K562 (cell line): ENCODE measurements at regions not wholly inside any gene's neighbourhood (a gene's known extent, or its start where the extent isn't known, plus 50 kb on each side); places are given as distances from the start of the nearest gene placed in this dataset.

Experiments
- ATAC-seq: fragments of 200-7000 bp; cut with Tn5 transposase; 3 replicates; pipeline ENCODE4 v1.9.1; 2020; ENCODE audit warnings: moderate library complexity
- BruUV-seq: library from RNA; stranded (reverse); fragments of 400-500 nt; replicated peaks from 2 replicates; lab custom pipeline; 2021; lab: Mats Ljungman, UMichigan
- CTCF ChIA-PET: fragments of 300-600 bp; formaldehyde crosslinking; extraction: SDS; loops from one replicate; lab custom pipeline; 2021; ENCODE audit warnings: low intra/inter-chr PET ratio; lab: Yijun Ruan, JAX
- POLR2A ChIA-PET: fragments of 300-600, 350-650 bp; sonication (Branson Sonifier 250); formaldehyde crosslinking; extraction: SDS; loops from one replicate; lab custom pipeline; 2021; ENCODE audit warnings: antibody characterized with exemption, inconsistent platforms; lab: Yijun Ruan, JAX
- DNase-seq, 4 experiments: peaks; one replicate each; pipeline versions ENCODE4 v3.0.0 to v3.0.0-alpha.2; 2011 to 2018; ENCODE audit warnings: low spot score in 3 of 4, mixed read lengths in 3 of 4; ENCODE audit errors: extremely low read depth in 1 of 4
- FAIRE-seq: peaks from 2 replicates; lab custom pipeline; 2011; peaks lifted over from hg19 to GRCh38; lab: Jason Lieb, UNC
- H2AFZ ChIP-seq: 2 replicates; pipeline ENCODE4 v1.6.0; 2011; ENCODE audit warnings: low read depth, low read length, control low read depth, inconsistent platforms
- H3K27ac ChIP-seq: fragments of 200-600 bp; 3 replicates; pipeline ENCODE4 v1.8.0; 2011; ENCODE audit warnings: low read depth, mild to moderate bottlenecking, control low read depth, inconsistent platforms, low read length, moderate library complexity, mixed read lengths; ENCODE audit errors: extremely low read depth
- H3K27me3 ChIP-seq, 2 experiments: fragments of 300-600 bp in 1 of 2; 2 replicates in 1 of 2; 3 replicates in 1 of 2; pipeline versions ENCODE4 v1.6.0 to v1.8.0; 2011; ENCODE audit warnings: inconsistent platforms in 2 of 2, low read length in 2 of 2, mild to moderate bottlenecking in 1 of 2, mixed read lengths in 1 of 2, moderate library complexity in 1 of 2; ENCODE audit not compliant: control insufficient read depth in 2 of 2, insufficient read depth in 2 of 2
- H3K36me3 ChIP-seq: fragments of 300-600 bp; 3 replicates; pipeline ENCODE4 v1.8.0; 2011; ENCODE audit warnings: mild to moderate bottlenecking, low read length, inconsistent platforms; ENCODE audit not compliant: control insufficient read depth, insufficient read depth
- H3K4me1 ChIP-seq, 2 experiments: fragments of 200-600 bp in 1 of 2; replicated peaks in 1 of 2; 2 replicates in 1 of 2; 3 replicates in 1 of 2; pipeline versions ENCODE4 v1.5.1 to v1.8.0; 2011; ENCODE audit warnings: inconsistent platforms in 2 of 2, low read length in 2 of 2, mild to moderate bottlenecking in 1 of 2, mixed read lengths in 1 of 2, moderate library complexity in 1 of 2; ENCODE audit not compliant: control insufficient read depth in 2 of 2, insufficient read depth in 2 of 2
- H3K4me2 ChIP-seq: 2 replicates; pipeline ENCODE4 v1.6.1; 2011; ENCODE audit warnings: low read length, control low read depth, inconsistent platforms, mixed read lengths; ENCODE audit not compliant: insufficient read depth
- H3K4me3 ChIP-seq: fragments of 200-600 bp; sonication (generic), shearing (Covaris generic); 2 replicates; pipeline ENCODE4 v1.5.1; 2016; ENCODE audit warnings: control low read depth, inconsistent platforms
- H3K79me2 ChIP-seq: fragments of 200-600 bp; 3 replicates; pipeline ENCODE4 v1.8.0; 2011; ENCODE audit warnings: low read length, inconsistent platforms; ENCODE audit not compliant: control insufficient read depth, insufficient read depth
- H3K9ac ChIP-seq, 2 experiments: 2 replicates each; pipeline versions ENCODE4 v1.6.0 to v1.6.1; 2011; ENCODE audit warnings: low read depth in 2 of 2, low read length in 2 of 2, control low read depth in 1 of 2, inconsistent platforms in 1 of 2, mild to moderate bottlenecking in 1 of 2, mixed read lengths in 1 of 2; ENCODE audit not compliant: insufficient read depth in 1 of 2
- H3K9me1 ChIP-seq: one replicate; pipeline ENCODE4 v1.6.0; 2011; ENCODE audit warnings: inconsistent platforms, mild to moderate bottlenecking, low read length, moderate library complexity; ENCODE audit not compliant: control insufficient read depth, insufficient read depth
- H3K9me3 ChIP-seq: replicated peaks from 2 replicates; pipeline ENCODE4 v1.5.1; 2011; ENCODE audit warnings: low read depth, low read length, inconsistent platforms; ENCODE audit not compliant: control insufficient read depth, insufficient read depth
- H4K20me1 ChIP-seq: replicated peaks from 2 replicates; pipeline ENCODE4 v1.6.1; 2011; ENCODE audit warnings: low read length, inconsistent platforms, mixed read lengths; ENCODE audit not compliant: control insufficient read depth, insufficient read depth
- CEBPG ChIP-seq, 3 experiments: fragments of 200-800 bp in 1 of 3; sonication (Bioruptor generic) in 1 of 3; sonication (generic) in 1 of 3; formaldehyde crosslinking in 1 of 3; IDR thresholded peaks in 2 of 3; conservative IDR thresholded peaks in 1 of 3; 2 replicates each; pipeline versions ENCODE4 v1.6.1 to v1.8.0; 2016 to 2022; ENCODE audit warnings: missing compliant biosample characterization in 2 of 3, missing genetic modification characterization in 2 of 3, mild to moderate bottlenecking in 1 of 3, missing genetic modification reagents in 1 of 3
- FIP1L1 ChIP-seq: fragments of 200-400 bp; formaldehyde crosslinking; IDR thresholded peaks from 2 replicates; pipeline ENCODE4 v1.6.1; 2018; ENCODE audit warnings: mild to moderate bottlenecking, low read depth, low read length; ENCODE audit not compliant: poor library complexity, severe bottlenecking
- FOSL1 ChIP-seq: fragments of 200-800 bp; sonication (Bioruptor generic); conservative IDR thresholded peaks from 2 replicates; pipeline ENCODE4 v1.6.1; 2016; ENCODE audit warnings: missing genetic modification characterization, missing compliant biosample characterization
- MXI1 ChIP-seq: IDR thresholded peaks from 2 replicates; pipeline ENCODE4 v1.6.1; 2011; ENCODE audit warnings: low read depth, mild to moderate bottlenecking, improper control_type of control experiment, low read length
- NEUROD1 ChIP-seq: fragments of 150-350 bp; IDR thresholded peaks from 2 replicates; pipeline ENCODE4 v1.6.1; 2014; ENCODE audit warnings: borderline replicate concordance, low read length, low read depth; ENCODE audit not compliant: partially characterized antibody
- ZBTB49 ChIP-seq: sonication (generic); formaldehyde crosslinking; IDR thresholded peaks from 2 replicates; pipeline ENCODE4 v1.8.0; 2022; ENCODE audit warnings: missing genetic modification reagents, mild to moderate bottlenecking, borderline replicate concordance
- ZNF121 ChIP-seq: sonication (generic); formaldehyde crosslinking; conservative IDR thresholded peaks from 2 replicates; pipeline ENCODE4 v1.8.0; 2022; ENCODE audit warnings: missing genetic modification reagents
- ZNF655 ChIP-seq: fragments of 250-450 bp; sonication (Bioruptor Pico); IDR thresholded peaks from 2 replicates; pipeline ENCODE4 v1.5.0; 2021
- ZNF764 ChIP-seq: fragments of 250-450 bp; sonication (Bioruptor Pico); IDR thresholded peaks from 2 replicates; pipeline ENCODE4 v1.4.0; 2020; ENCODE audit warnings: low read depth, mild to moderate bottlenecking, moderate library complexity
- WGBS: fragments of 100-300 bp; shearing (Covaris generic); methylation state at CpG from one replicate; pipeline ENCODE4 v1.1.6; 2016; ENCODE audit warnings: low coverage, mixed read lengths; ENCODE audit not compliant: insufficient coverage; ENCODE audit errors: missing lambda C conversion rate; 5-methylcytosine and 5-hydroxymethylcytosine counted together
- in situ Hi-C: fragments of 300-500 bp; cut with MboI; formaldehyde crosslinking; loops from 4 replicates; pipeline ENCODE4 v1.15.0; 2018; ENCODE audit warnings: inconsistent platforms, mixed read lengths
- intact Hi-C: fragments of 100-400 bp; cut with micrococcal nuclease; formaldehyde crosslinking; loops from 2 replicates; pipeline ENCODE4 v1.14.2; 2022
- TF ChIP-seq, protein P1 (sequence below): fragments of 250-450 bp; sonication (Bioruptor Pico); IDR thresholded peaks from 2 replicates; pipeline ENCODE4 v1.9.0; 2021; ENCODE audit warnings: mild to moderate bottlenecking, inconsistent platforms

DNA sequence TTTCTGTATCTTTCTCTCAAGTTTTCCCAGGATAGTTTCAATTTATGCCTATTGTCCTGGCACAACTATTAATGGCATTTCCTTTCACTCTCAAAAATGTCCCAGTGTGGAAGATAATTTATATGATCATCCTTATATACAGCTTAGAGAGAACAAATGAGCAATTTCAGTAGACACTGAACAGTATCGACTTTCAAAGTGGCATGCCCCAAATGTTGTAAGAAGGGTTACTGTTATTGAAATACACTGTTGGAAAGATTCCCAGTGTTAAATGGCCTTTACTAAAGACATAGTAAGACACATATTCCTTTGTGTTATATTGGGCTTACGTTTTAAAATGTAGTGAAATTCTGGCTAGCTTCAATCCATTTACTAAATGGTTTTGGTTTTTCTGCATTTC is 202.3 kb upstream of the CDKN3 start:
- H3K9me3 ChIP-seq: no peaks in the 10 kb centered on the region
- H3K4me2 ChIP-seq: no peak overlapping the region
- H3K9ac ChIP-seq: no peak overlapping the region
- BruUV-seq: no TSS peak
- no peak overlapping the region for H2AFZ ChIP-seq
- no peaks in the 10 kb centered on the region for H3K79me2 ChIP-seq
- DNase-seq (no peak), FAIRE-seq (no peak), ATAC-seq (no peak)
- H3K36me3 ChIP-seq: no peaks in the 10 kb centered on the region
- WGBS: 0% methylated on average over 2 of the region's 2 CpGs
- CTCF ChIA-PET: no interaction called here
- no peaks in the 10 kb centered on the region for H4K20me1 ChIP-seq
- no peak for TF ChIP-seq ZBTB49
- TF ChIP-seq ZNF121 (CRISPR knock-in tag): no peak
- no peak for TF ChIP-seq FOSL1 (tag)
- H3K9me1 ChIP-seq: no peaks in the 10 kb centered on the region
- no peaks in the 10 kb centered on the region for H3K27me3 ChIP-seq
- POLR2A ChIA-PET: no interaction called here
- no peaks in the 10 kb centered on the region for H3K4me1 ChIP-seq
- H3K27ac ChIP-seq: no peak overlapping the region
- in situ Hi-C loops: no loop called here
- intact Hi-C loops: no loop called here
- no peak overlapping the region for H3K4me3 ChIP-seq

DNA sequence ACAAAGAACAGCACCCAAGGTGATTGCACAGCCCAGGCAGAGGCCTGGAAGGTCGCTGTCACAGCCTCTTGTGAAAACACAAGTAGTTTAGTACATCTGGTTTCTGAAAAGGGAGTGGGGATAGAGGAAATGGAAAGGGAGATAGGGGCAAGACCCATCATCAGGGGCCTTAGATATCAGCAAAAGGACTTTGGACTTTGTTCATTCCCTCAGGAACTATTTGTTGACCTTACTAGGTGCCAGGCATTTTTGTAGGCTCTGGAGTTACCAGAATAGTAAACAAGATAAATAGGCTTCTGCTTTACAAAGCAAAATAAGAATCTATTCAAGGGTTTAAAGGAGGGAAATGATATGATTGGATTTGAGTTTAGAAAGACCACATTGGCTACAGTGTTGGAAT is 199.4 kb upstream of the CDKN3 start:
- POLR2A ChIA-PET: no interaction called here
- TF ChIP-seq, protein P1, sequence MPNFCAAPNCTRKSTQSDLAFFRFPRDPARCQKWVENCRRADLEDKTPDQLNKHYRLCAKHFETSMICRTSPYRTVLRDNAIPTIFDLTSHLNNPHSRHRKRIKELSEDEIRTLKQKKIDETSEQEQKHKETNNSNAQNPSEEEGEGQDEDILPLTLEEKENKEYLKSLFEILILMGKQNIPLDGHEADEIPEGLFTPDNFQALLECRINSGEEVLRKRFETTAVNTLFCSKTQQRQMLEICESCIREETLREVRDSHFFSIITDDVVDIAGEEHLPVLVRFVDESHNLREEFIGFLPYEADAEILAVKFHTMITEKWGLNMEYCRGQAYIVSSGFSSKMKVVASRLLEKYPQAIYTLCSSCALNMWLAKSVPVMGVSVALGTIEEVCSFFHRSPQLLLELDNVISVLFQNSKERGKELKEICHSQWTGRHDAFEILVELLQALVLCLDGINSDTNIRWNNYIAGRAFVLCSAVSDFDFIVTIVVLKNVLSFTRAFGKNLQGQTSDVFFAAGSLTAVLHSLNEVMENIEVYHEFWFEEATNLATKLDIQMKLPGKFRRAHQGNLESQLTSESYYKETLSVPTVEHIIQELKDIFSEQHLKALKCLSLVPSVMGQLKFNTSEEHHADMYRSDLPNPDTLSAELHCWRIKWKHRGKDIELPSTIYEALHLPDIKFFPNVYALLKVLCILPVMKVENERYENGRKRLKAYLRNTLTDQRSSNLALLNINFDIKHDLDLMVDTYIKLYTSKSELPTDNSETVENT: no peak
- TF ChIP-seq FIP1L1 (no peak), ZNF655 (CRISPR knock-in tag) (no peak), ZNF764 (CRISPR knock-in tag) (no peak), NEUROD1 (no peak), MXI1 (no peak), CEBPG (CRISPR knock-in tag; IDR thresholded peaks at IDR 0.05) (no peak), CEBPG (tag; conservative IDR thresholded peaks at IDR 0.05 in 1 of 2, IDR thresholded peaks at IDR 0.05 in 1 of 2) (no peak)

More for the DNA sequence above, 199.4 kb upstream of the CDKN3 start:
- in situ Hi-C loops (no loop called here), intact Hi-C loops (no loop called here)
- H4K20me1 ChIP-seq: no peaks in the 10 kb centered on the region
- no peak overlapping the region for H3K9ac ChIP-seq
- no peak overlapping the region for H3K27ac ChIP-seq
- FAIRE-seq (no peak), DNase-seq (no peak), ATAC-seq (no peak)
- H3K79me2 ChIP-seq: no peaks in the 10 kb centered on the region
- no peaks in the 10 kb centered on the region for H3K36me3 ChIP-seq
- BruUV-seq: no TSS peak
- no peak overlapping the region for H3K4me3 ChIP-seq
- 0% methylated on average over 1 of the region's 1 CpG for WGBS
- H3K4me1 ChIP-seq: no peaks in the 10 kb centered on the region
- H3K4me2 ChIP-seq: no peak overlapping the region
- H3K9me1 ChIP-seq: no peaks in the 10 kb centered on the region
- no peaks in the 10 kb centered on the region for H3K9me3 ChIP-seq
- H3K27me3 ChIP-seq: no peaks in the 10 kb centered on the region
- H2AFZ ChIP-seq: no peak overlapping the region
- CTCF ChIA-PET: no interaction called here
